ENCODE measurements at regions not wholly inside any gene's neighbourhood (a gene's known extent, or its start where the extent isn't known, plus 50 kb on each side); places are given as distances from the start of the nearest gene placed in this dataset.

- TF ChIP-seq CTCF (IDR thresholded peaks at IDR 0.05), result no peak
- TF ChIP-seq POLR2A (IDR thresholded peaks at IDR 0.05), result no peak
Observed at GRCh38 chr4:53717064-53717549, 125.8 kb upstream of the LNX1 start.

Data from tibial nerve (tissue), 3 donors.